CD4-positive, alpha-beta T cell (primary cell): ENCODE measurements at regions not wholly inside any gene's neighbourhood (a gene's known extent, or its start where the extent isn't known, plus 50 kb on each side); places are given as distances from the start of the nearest gene placed in this dataset.

Source experiments
- ATAC-seq: fragments of 200-7000 bp; cut with Tn5 transposase; one replicate; pipeline ENCODE4 v1.10.0; 2022; ENCODE audit warnings: mild to moderate bottlenecking; ENCODE audit not compliant: poor library complexity
- CTCF ChIA-PET: fragments of 350-600 bp; sonication (Branson Sonifier 250); formaldehyde crosslinking; loops from one replicate; lab custom pipeline; 2021; ENCODE audit warnings: antibody characterized with exemption, inconsistent platforms; lab: Charles Lee
- POLR2A ChIA-PET: fragments of 350-600 bp; sonication (Branson Sonifier 250); formaldehyde crosslinking; loops from one replicate; lab custom pipeline; 2021; ENCODE audit warnings: antibody characterized with exemption, inconsistent platforms; lab: Charles Lee
- DNase-seq, 14 experiments: peaks; one replicate each; pipeline ENCODE4 v3.0.0-alpha.2; 2013 to 2020; ENCODE audit warnings: mixed read lengths in 2 of 14
- H3K27ac ChIP-seq, 2 donors: one replicate each; pipeline versions ENCODE4 v1.5.1 to v1.7.0; 2013; ENCODE audit warnings: low read length in 2 of 2, low read depth in 1 of 2, mild to moderate bottlenecking in 1 of 2
- H3K27me3 ChIP-seq, 2 experiments: 1 replicate in 1 of 2; 2 replicates in 1 of 2; pipeline versions ENCODE4 v1.6.1 to v1.7.0; 2013; ENCODE audit warnings: low read length in 2 of 2, control low read depth in 1 of 2, mild to moderate bottlenecking in 1 of 2, moderate library complexity in 1 of 2; ENCODE audit not compliant: insufficient read depth in 2 of 2, control insufficient read depth in 1 of 2
- H3K36me3 ChIP-seq: one replicate; pipeline ENCODE4 v1.6.1; 2013; ENCODE audit warnings: low read length, control low read depth; ENCODE audit not compliant: insufficient read depth
- H3K4me1 ChIP-seq: one replicate; pipeline ENCODE4 v1.6.1; 2013; ENCODE audit warnings: low read length, control low read depth; ENCODE audit not compliant: insufficient read depth
- H3K4me3 ChIP-seq: one replicate; pipeline ENCODE4 v1.5.1; 2013; ENCODE audit warnings: mild to moderate bottlenecking, low read length, moderate library complexity
- H3K9me3 ChIP-seq, 2 experiments: 1 replicate in 1 of 2; 2 replicates in 1 of 2; pipeline versions ENCODE4 v1.6.1 to v1.7.0; 2013; ENCODE audit warnings: low read length in 2 of 2, mild to moderate bottlenecking in 2 of 2, control low read depth in 1 of 2, moderate library complexity in 1 of 2; ENCODE audit not compliant: control insufficient read depth in 1 of 2, insufficient read depth in 1 of 2
- H3K27ac Mint-ChIP-seq: one replicate; pipeline ENCODE4 v1.8.0; 2020; ENCODE audit warnings: mixed read lengths
- H3K27me3 Mint-ChIP-seq: one replicate; pipeline ENCODE4 v1.8.0; 2021; ENCODE audit warnings: mixed read lengths
- H3K36me3 Mint-ChIP-seq: one replicate; pipeline ENCODE4 v1.8.0; 2021; ENCODE audit warnings: low read depth, mixed read lengths
- H3K4me1 Mint-ChIP-seq: one replicate; pipeline ENCODE4 v1.8.0; 2021; ENCODE audit warnings: low read depth, mixed read lengths
- H3K4me3 Mint-ChIP-seq: one replicate; pipeline ENCODE4 v1.8.0; 2020; ENCODE audit warnings: mild to moderate bottlenecking, mixed read lengths
- H3K9me3 Mint-ChIP-seq: one replicate; pipeline ENCODE4 v1.8.0; 2020; ENCODE audit warnings: mixed read lengths
- intact Hi-C, 2 experiments: fragments of 100-400 bp; cut with DNase I in 1 of 2; cut with micrococcal nuclease in 1 of 2; formaldehyde crosslinking; loops; one replicate each; pipeline versions ENCODE4 v1.15.1 to v1.9.0; 2023 to 2025; cut with DNase I, micrococcal nuclease
- TF ChIP-seq, protein P1 (sequence below): fragments of 200-600 bp; IDR thresholded peaks from one replicate; pipeline ENCODE4 v1.8.0; 2022; ENCODE audit warnings: antibody characterized with exemption, mild to moderate bottlenecking

DNA sequence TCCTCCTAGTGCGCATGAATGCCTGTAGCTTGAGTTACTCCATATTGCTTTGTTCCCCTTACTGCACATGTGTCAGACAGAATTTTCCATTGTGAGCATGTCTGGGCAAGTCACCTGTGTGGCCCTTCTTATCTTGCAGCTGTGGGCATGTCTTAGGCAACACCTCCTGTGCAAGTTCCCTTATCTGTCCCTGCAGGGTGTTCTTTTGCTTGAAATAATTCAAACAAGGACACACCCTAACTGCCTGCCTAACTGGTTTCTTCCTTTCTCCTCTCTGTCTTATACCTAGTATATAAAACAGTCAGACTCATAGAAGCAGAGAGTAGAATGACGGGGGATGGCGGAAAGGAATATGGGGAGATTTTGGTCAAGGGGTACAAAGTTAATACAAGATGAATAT is 421.1 kb upstream of the SORCS1 start:
- H3K27ac Mint-ChIP-seq = no peak overlapping the region
- DNase-seq = no peak

DNA sequence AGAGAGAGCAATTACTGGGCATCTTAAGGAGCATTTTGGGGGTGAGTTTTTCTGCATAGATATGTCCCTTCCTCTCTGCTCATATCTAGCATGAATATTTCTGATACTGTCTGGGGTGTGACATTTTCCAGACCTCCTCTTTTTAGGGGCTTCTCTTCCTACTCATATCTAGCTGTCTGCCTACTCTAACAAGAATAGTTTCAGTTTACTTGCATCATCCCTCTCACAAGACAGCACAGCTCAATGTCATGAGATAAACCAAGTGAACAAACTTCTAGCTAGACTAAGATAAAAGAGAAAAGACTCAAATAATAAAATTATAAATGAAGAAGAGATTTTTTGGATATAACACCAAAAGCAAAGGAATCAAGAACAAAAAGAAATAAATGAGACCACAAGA is 419.5 kb upstream of the SORCS1 start:
- Mint-ChIP-seq H3K9me3 (peaks cover 11% of the 10 kb centered on the region), H3K27ac (no peak overlapping the region), H3K4me1 (no peaks in the 10 kb centered on the region), H3K36me3 (no peaks in the 10 kb centered on the region), H3K4me3 (no peak overlapping the region), H3K27me3 (no peaks in the 10 kb centered on the region)
- TF ChIP-seq, protein P1, sequence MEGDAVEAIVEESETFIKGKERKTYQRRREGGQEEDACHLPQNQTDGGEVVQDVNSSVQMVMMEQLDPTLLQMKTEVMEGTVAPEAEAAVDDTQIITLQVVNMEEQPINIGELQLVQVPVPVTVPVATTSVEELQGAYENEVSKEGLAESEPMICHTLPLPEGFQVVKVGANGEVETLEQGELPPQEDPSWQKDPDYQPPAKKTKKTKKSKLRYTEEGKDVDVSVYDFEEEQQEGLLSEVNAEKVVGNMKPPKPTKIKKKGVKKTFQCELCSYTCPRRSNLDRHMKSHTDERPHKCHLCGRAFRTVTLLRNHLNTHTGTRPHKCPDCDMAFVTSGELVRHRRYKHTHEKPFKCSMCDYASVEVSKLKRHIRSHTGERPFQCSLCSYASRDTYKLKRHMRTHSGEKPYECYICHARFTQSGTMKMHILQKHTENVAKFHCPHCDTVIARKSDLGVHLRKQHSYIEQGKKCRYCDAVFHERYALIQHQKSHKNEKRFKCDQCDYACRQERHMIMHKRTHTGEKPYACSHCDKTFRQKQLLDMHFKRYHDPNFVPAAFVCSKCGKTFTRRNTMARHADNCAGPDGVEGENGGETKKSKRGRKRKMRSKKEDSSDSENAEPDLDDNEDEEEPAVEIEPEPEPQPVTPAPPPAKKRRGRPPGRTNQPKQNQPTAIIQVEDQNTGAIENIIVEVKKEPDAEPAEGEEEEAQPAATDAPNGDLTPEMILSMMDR = no peak
- POLR2A ChIA-PET = no interaction called here
- Histone ChIP-seq H3K4me1 (no peaks in the 10 kb centered on the region), H3K9me3 (peaks cover 0 to 7% of the 10 kb centered on the region in 2 experiments), H3K4me3 (no peak overlapping the region), H3K27me3 (no peaks in the 10 kb centered on the region), H3K36me3 (no peaks in the 10 kb centered on the region), H3K27ac (no peak overlapping the region)
- CTCF ChIA-PET = no interaction called here
- no peak for DNase-seq
- intact Hi-C loops = no loop called here
- no peak for ATAC-seq

More for the DNA sequence above, 421.1 kb upstream of the SORCS1 start:
- peaks cover 0 to 7% of the 10 kb centered on the region in 2 experiments for H3K9me3 ChIP-seq
- H3K36me3 ChIP-seq = no peaks in the 10 kb centered on the region
- H3K27ac ChIP-seq = no peak overlapping the region
- H3K4me3 Mint-ChIP-seq = no peak overlapping the region
- no peak overlapping the region for H3K4me3 ChIP-seq
- H3K27me3 Mint-ChIP-seq = no peaks in the 10 kb centered on the region
- intact Hi-C loops = no loop called here
- H3K36me3 Mint-ChIP-seq = no peaks in the 10 kb centered on the region
- TF ChIP-seq, protein P1 = no peak
- H3K9me3 Mint-ChIP-seq = peaks cover 17% of the 10 kb centered on the region
- CTCF ChIA-PET = no interaction called here
- POLR2A ChIA-PET = no interaction called here
- H3K4me1 Mint-ChIP-seq = no peaks in the 10 kb centered on the region
- H3K27me3 ChIP-seq = no peaks in the 10 kb centered on the region
- ATAC-seq = no peak
- no peaks in the 10 kb centered on the region for H3K4me1 ChIP-seq

DNA sequence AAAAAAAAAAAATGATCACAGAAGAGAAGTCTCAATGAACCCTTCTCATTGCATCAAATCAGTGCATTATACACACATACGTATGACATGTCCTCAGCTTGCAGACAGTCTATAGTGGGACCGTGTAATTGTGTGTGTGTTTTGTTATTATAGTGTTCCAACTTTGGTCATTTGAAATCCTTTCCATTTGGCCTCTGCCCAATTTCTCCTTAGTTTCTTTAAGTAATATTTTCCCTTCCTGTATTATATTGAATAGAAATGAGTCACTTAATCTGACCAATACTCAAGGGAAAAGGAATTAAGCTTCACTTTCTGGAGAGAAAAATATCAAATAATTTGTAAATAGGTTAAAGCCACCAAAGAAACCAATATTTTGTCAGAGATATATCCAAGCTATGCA is 415.5 kb upstream of the SORCS1 start:
- Mint-ChIP-seq H3K36me3 (no peaks in the 10 kb centered on the region), H3K27ac (no peak overlapping the region), H3K4me3 (no peak overlapping the region), H3K27me3 (no peaks in the 10 kb centered on the region), H3K9me3 (no peaks in the 10 kb centered on the region), H3K4me1 (no peaks in the 10 kb centered on the region)
- intact Hi-C loops = no loop called here
- H3K4me3 ChIP-seq = no peak overlapping the region
- H3K27me3 ChIP-seq = no peaks in the 10 kb centered on the region
- ATAC-seq (no peak), DNase-seq (no peak)
- CTCF ChIA-PET = no interaction called here
- no peaks in the 10 kb centered on the region for H3K4me1 ChIP-seq
- H3K9me3 ChIP-seq = peaks cover 0 to 4% of the 10 kb centered on the region in 2 experiments
- H3K36me3 ChIP-seq = no peaks in the 10 kb centered on the region
- no peak overlapping the region for H3K27ac ChIP-seq
- POLR2A ChIA-PET = no interaction called here
- TF ChIP-seq, protein P1 = no peak
